ENCODE measurements at regions not wholly inside any gene's neighbourhood (a gene's known extent, or its start where the extent isn't known, plus 50 kb on each side); places are given as distances from the start of the nearest gene placed in this dataset.

DNA sequence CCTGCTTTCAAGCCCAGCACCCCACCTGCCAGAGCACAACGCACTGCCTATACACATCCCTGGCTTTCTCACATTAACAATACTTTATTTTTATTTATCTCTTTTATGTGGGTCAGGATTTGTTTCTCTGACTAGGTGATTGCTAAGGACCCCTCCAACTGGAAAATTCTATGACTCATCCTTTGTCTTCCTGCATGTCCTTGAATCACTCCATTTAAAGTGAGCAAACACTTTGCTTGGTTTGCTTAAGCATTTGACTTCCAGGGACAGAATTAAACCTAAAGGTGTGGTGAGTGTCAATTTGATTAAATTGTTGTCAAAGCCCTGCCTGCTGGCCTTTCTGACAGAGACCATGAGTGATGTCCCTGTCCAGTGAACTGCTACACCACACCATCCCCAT is 536.5 kb upstream of the BRINP1 start:
- Histone ChIP-seq H3K4me2 (ENCODE audit: low read length) (no peak overlapping the region), H3F3A (ENCODE audit: insufficient read depth, low read length) (no peaks in the 10 kb centered on the region), H3K27ac (ENCODE audit: low read depth, low read length, poor library complexity, severe bottlenecking) (no peak overlapping the region), H3K9ac (ENCODE audit: low read length) (no peak overlapping the region), H4K20me1 (ENCODE audit: insufficient read depth, low read length) (no peaks in the 10 kb centered on the region), H3K4me1 (ENCODE audit: insufficient read depth, low read length, severe bottlenecking) (no peaks in the 10 kb centered on the region), H3K9me2 (ENCODE audit: low read depth, low read length) (no peaks in the 10 kb centered on the region), H3K4me3 (ENCODE audit: low read depth, low read length, poor library complexity, severe bottlenecking) (no peak overlapping the region), H3K27me3 (ENCODE audit: insufficient read depth, low read length) (no peaks in the 10 kb centered on the region), H2AFZ (ENCODE audit: low read length) (no peak overlapping the region), H3K9me3 (ENCODE audit: low read length) (no peaks in the 10 kb centered on the region; the same call in 1 of the 2 replicates), H3K36me3 (ENCODE audit: insufficient read depth, low read length) (no peaks in the 10 kb centered on the region), H3K79me2 (ENCODE audit: insufficient read depth, low read length) (no peaks in the 10 kb centered on the region)
- TF ChIP-seq, protein P1, sequence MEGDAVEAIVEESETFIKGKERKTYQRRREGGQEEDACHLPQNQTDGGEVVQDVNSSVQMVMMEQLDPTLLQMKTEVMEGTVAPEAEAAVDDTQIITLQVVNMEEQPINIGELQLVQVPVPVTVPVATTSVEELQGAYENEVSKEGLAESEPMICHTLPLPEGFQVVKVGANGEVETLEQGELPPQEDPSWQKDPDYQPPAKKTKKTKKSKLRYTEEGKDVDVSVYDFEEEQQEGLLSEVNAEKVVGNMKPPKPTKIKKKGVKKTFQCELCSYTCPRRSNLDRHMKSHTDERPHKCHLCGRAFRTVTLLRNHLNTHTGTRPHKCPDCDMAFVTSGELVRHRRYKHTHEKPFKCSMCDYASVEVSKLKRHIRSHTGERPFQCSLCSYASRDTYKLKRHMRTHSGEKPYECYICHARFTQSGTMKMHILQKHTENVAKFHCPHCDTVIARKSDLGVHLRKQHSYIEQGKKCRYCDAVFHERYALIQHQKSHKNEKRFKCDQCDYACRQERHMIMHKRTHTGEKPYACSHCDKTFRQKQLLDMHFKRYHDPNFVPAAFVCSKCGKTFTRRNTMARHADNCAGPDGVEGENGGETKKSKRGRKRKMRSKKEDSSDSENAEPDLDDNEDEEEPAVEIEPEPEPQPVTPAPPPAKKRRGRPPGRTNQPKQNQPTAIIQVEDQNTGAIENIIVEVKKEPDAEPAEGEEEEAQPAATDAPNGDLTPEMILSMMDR (IDR thresholded peaks at IDR 0.05; ENCODE audit: low read length) = no peak
- TF ChIP-seq EZH2 (IDR thresholded peaks at IDR 0.05; ENCODE audit: borderline replicate concordance, low read length) = no peak

DNA sequence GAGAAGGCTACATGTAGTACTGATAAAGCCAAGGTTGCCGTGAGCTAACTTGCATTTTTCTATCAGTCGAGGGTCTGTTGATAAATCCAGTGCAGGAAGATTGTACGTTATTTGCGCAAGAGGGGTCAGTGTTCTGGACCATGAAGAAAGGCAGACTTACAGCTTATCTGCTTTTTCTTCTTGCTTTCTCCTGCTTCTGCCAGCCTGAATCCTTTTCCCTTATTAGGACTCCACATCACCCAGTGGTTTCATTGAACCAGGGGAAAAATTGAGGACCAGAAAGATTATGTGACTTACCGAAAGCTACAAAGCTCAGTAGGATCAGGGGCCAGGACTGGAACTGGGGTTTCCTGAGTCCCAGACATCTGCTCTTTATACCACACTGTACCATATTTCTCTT is 534.6 kb upstream of the BRINP1 start:
- Histone ChIP-seq H3K27ac (ENCODE audit: low read depth, low read length, poor library complexity, severe bottlenecking) (no peak overlapping the region), H2AFZ (ENCODE audit: low read length) (no peak overlapping the region), H4K20me1 (ENCODE audit: insufficient read depth, low read length) (no peaks in the 10 kb centered on the region), H3K27me3 (ENCODE audit: insufficient read depth, low read length) (no peaks in the 10 kb centered on the region), H3K9me3 (ENCODE audit: low read length) (no peaks in the 10 kb centered on the region; the same call in 1 of the 2 replicates), H3K4me1 (ENCODE audit: insufficient read depth, low read length, severe bottlenecking) (no peaks in the 10 kb centered on the region), H3K4me2 (ENCODE audit: low read length) (no peak overlapping the region), H3K9me2 (ENCODE audit: low read depth, low read length) (no peaks in the 10 kb centered on the region), H3K9ac (ENCODE audit: low read length) (no peak overlapping the region), H3K4me3 (ENCODE audit: low read depth, low read length, poor library complexity, severe bottlenecking) (no peak overlapping the region), H3F3A (ENCODE audit: insufficient read depth, low read length) (no peaks in the 10 kb centered on the region), H3K79me2 (ENCODE audit: insufficient read depth, low read length) (no peaks in the 10 kb centered on the region), H3K36me3 (ENCODE audit: insufficient read depth, low read length) (no peaks in the 10 kb centered on the region)
- TF ChIP-seq, protein P1 (IDR thresholded peaks at IDR 0.05; ENCODE audit: low read length) = no peak
- no peak for TF ChIP-seq EZH2 (IDR thresholded peaks at IDR 0.05; ENCODE audit: borderline replicate concordance, low read length)

DNA sequence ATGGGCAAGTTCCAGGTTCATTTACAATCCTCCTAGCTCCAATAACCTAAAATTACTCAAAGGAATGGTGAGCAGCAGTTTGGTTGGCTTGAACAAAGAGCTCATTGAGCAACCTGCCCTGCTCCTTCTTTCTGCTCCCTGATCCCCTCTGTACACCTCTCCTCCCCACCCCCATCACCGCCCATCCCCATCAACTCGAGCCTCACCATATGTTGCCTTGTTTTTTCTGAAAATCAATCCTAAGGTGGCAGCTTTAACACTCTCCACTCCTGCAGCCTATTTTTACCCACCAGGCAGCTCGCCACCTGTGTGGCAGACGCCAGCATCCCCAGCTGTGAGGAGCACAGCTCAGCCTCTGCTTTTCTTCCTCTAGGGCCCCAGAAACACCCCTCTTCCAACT is 533.4 kb upstream of the BRINP1 start:
- Histone ChIP-seq H3K9ac (ENCODE audit: low read length) (no peak overlapping the region), H3K9me3 (ENCODE audit: low read length) (no peaks in the 10 kb centered on the region; the same call in 1 of the 2 replicates), H2AFZ (ENCODE audit: low read length) (no peak overlapping the region), H3K79me2 (ENCODE audit: insufficient read depth, low read length) (no peaks in the 10 kb centered on the region), H3K4me2 (ENCODE audit: low read length) (no peak overlapping the region), H3K27ac (ENCODE audit: low read depth, low read length, poor library complexity, severe bottlenecking) (no peak overlapping the region), H3K36me3 (ENCODE audit: insufficient read depth, low read length) (no peaks in the 10 kb centered on the region), H4K20me1 (ENCODE audit: insufficient read depth, low read length) (no peaks in the 10 kb centered on the region), H3K27me3 (ENCODE audit: insufficient read depth, low read length) (no peaks in the 10 kb centered on the region), H3K9me2 (ENCODE audit: low read depth, low read length) (no peaks in the 10 kb centered on the region), H3K4me1 (ENCODE audit: insufficient read depth, low read length, severe bottlenecking) (no peaks in the 10 kb centered on the region), H3F3A (ENCODE audit: insufficient read depth, low read length) (no peaks in the 10 kb centered on the region), H3K4me3 (ENCODE audit: low read depth, low read length, poor library complexity, severe bottlenecking) (no peak overlapping the region)
- TF ChIP-seq, protein P1 (IDR thresholded peaks at IDR 0.05; ENCODE audit: low read length) = no peak
- TF ChIP-seq EZH2 (IDR thresholded peaks at IDR 0.05; ENCODE audit: borderline replicate concordance, low read length) = no peak

All from OCI-LY1 (cell line).